ENCODE measurements at regions not wholly inside any gene's neighbourhood (a gene's known extent, or its start where the extent isn't known, plus 50 kb on each side); places are given as distances from the start of the nearest gene placed in this dataset.

DNA sequence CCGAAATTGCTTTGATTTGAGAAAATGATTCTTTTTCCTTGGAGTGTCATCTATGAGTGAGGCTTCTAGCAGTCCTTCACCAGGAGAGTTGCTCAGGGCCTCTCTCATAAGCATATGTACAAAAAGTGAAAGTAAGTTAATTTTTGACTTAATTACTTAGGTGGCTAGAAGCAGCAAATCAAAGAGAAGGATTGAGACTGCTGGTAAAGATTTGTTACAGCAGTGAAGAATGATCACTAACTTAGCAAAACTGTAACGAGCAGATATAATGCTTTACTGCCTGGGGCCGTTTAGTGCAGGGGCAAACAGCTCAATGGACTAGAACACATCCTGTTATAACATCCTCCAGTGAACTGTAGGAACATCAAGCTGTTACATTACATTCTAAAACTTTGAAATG is 167.8 kb upstream of the RIPOR2 start:
- SMC1A ChIA-PET (ENCODE audit: uncharacterized antibody, unreplicated experiment): interaction anchor here (1.0 to 1.5 kb wide), 3 partner anchors 14 to 33 kb away, joined by 3 to 5 read pairs (median 5); no protein-coding TSS in a partner anchor
- in situ Hi-C loops (cut with MboI): no loop called here

GRCh38 chr6:25105070-25105925 is 169.5 kb upstream of the RIPOR2 start:
- Histone ChIP-seq H3K27me3 (replicated peaks in 1 of 2; ENCODE audit: control insufficient read depth in 2 of 2, insufficient read depth in 2 of 2, low read length in 1 of 2) (no peaks in the 10 kb centered on the region), H3K4me3 (no peak overlapping the region), H3K79me2 (ENCODE audit: control insufficient read depth, insufficient read depth, low read length) (no peaks in the 10 kb centered on the region), H2AFZ (ENCODE audit: control insufficient read depth, low read depth, low read length) (no peak overlapping the region), H3K9me3 (replicated peaks; ENCODE audit: control insufficient read depth, insufficient read depth, low read length) (no peaks in the 10 kb centered on the region), H4K20me1 (ENCODE audit: control insufficient read depth, insufficient read depth) (no peaks in the 10 kb centered on the region), H3K9ac (ENCODE audit: control insufficient read depth, insufficient read depth, low read length) (no peak overlapping the region), H3K27ac (ENCODE audit: control insufficient read depth, insufficient read depth) (no peak overlapping the region), H3K4me2 (ENCODE audit: control insufficient read depth, insufficient read depth) (no peak overlapping the region), H3K36me3 (ENCODE audit: control insufficient read depth in 2 of 2, insufficient read depth in 2 of 2, low read length in 1 of 2) (peaks cover 4 to 20% of the 10 kb centered on the region in 2 experiments), H3K4me1 (ENCODE audit: control insufficient read depth, insufficient read depth, low read length) (peaks cover 6% of the 10 kb centered on the region)
- in situ Hi-C loops (cut with MboI): no loop called here
- CTCF ChIA-PET: no interaction called here
- no peak for ATAC-seq
- RAD21 ChIA-PET (ENCODE audit: unreplicated experiment): no interaction called here
- no peak for FAIRE-seq
- no peak for DNase-seq (ENCODE audit: low read depth, low spot score)
- POLR2A ChIA-PET: no interaction called here
- SMC1A ChIA-PET (ENCODE audit: uncharacterized antibody, unreplicated experiment): interaction anchor here (0.9 to 1.1 kb wide), 2 partner anchors 22 to 52 kb away, joined by 3 read pairs; no protein-coding TSS in a partner anchor
- BruUV-seq (replicated peaks): no TSS peak
- WGBS (ENCODE audit: insufficient coverage, insufficient replicate concordance, low lambda C conversion rate, missing lambda C conversion rate): 83% methylated on average over 7 of the region's 7 CpGs
- no peak for TF ChIP-seq CTCF (IDR thresholded peaks at IDR 0.05 in 2 of 3, conservative IDR thresholded peaks at IDR 0.05 in 1 of 3; ENCODE audit: control insufficient read depth in 2 of 3, extremely low read depth in 1 of 3, insufficient read depth in 1 of 3, low read depth in 3 of 3, low read length in 3 of 3)
- TF ChIP-seq NRF1 (conservative IDR thresholded peaks at IDR 0.05; ENCODE audit: low read depth, low read length): no peak
- TF ChIP-seq ELK1 (IDR thresholded peaks at IDR 0.05; ENCODE audit: low read depth, low read length): no peak
- TF ChIP-seq ZZZ3 (IDR thresholded peaks at IDR 0.05; ENCODE audit: control insufficient read depth, insufficient read length, low read depth): no peak
- no peak for TF ChIP-seq TAF1 (IDR thresholded peaks at IDR 0.05; ENCODE audit: borderline replicate concordance, low read depth, low read length)
- TF ChIP-seq CBX5 (IDR thresholded peaks at IDR 0.05; ENCODE audit: low read depth): no peak
- no peak for TF ChIP-seq GABPA (IDR thresholded peaks at IDR 0.05; ENCODE audit: low read depth)
- TF ChIP-seq STAT1 (conservative IDR thresholded peaks at IDR 0.05): no peak
- TF ChIP-seq EED (IDR thresholded peaks at IDR 0.05; ENCODE audit: low read depth): no peak
- intact Hi-C loops (cut with micrococcal nuclease; ENCODE audit: unreplicated experiment): no loop called here

More for the DNA sequence above, 167.8 kb upstream of the RIPOR2 start:
- no peaks in the 10 kb centered on the region for H3K27me3 ChIP-seq (replicated peaks in 1 of 2; ENCODE audit: control insufficient read depth in 2 of 2, insufficient read depth in 2 of 2, low read length in 1 of 2)
- FAIRE-seq (no peak), DNase-seq (ENCODE audit: low read depth, low spot score) (no peak), ATAC-seq (peak; percentile 70)
- H3K9me3 ChIP-seq (replicated peaks; ENCODE audit: control insufficient read depth, insufficient read depth, low read length): no peaks in the 10 kb centered on the region
- H3K4me3 ChIP-seq: no peak overlapping the region
- TF ChIP-seq ATF7 (IDR thresholded peaks at IDR 0.05; ENCODE audit: low read depth) (no peak), MYB (IDR thresholded peaks at IDR 0.05; ENCODE audit: borderline replicate concordance, low read depth, low read length) (no peak), YY1 (IDR thresholded peaks at IDR 0.05; ENCODE audit: low read depth, low read length) (no peak), NFXL1 (IDR thresholded peaks at IDR 0.05; ENCODE audit: borderline replicate concordance) (no peak), ZSCAN29 (IDR thresholded peaks at IDR 0.05) (no peak), ZNF207 (IDR thresholded peaks at IDR 0.05; ENCODE audit: borderline replicate concordance) (no peak)
- no peak overlapping the region for H3K9ac ChIP-seq (ENCODE audit: control insufficient read depth, insufficient read depth, low read length)
- peaks cover 2 to 18% of the 10 kb centered on the region in 2 experiments for H3K36me3 ChIP-seq (ENCODE audit: control insufficient read depth in 2 of 2, insufficient read depth in 2 of 2, low read length in 1 of 2)
- H3K27ac ChIP-seq (ENCODE audit: control insufficient read depth, insufficient read depth): no peak overlapping the region
- H3K4me1 ChIP-seq (ENCODE audit: control insufficient read depth, insufficient read depth, low read length): peaks cover 6% of the 10 kb centered on the region
- 44% methylated on average over 3 of the region's 3 CpGs for WGBS (ENCODE audit: insufficient coverage, insufficient replicate concordance, low lambda C conversion rate, missing lambda C conversion rate)
- H3K4me2 ChIP-seq (ENCODE audit: control insufficient read depth, insufficient read depth): no peak overlapping the region
- intact Hi-C loops (cut with micrococcal nuclease; ENCODE audit: unreplicated experiment): no loop called here
- peak overlapping the region; percentile 19; the same call in 1 of the 2 replicates for H2AFZ ChIP-seq (ENCODE audit: control insufficient read depth, low read depth, low read length)
- H4K20me1 ChIP-seq (ENCODE audit: control insufficient read depth, insufficient read depth): no peaks in the 10 kb centered on the region
- H3K79me2 ChIP-seq (ENCODE audit: control insufficient read depth, insufficient read depth, low read length): no peaks in the 10 kb centered on the region
- ChIA-PET POLR2A (no interaction called here), RAD21 (ENCODE audit: unreplicated experiment) (interaction anchor here (0.6 kb wide), 1 partner anchor 43 kb away, joined by 3 read pairs; no protein-coding TSS in a partner anchor), CTCF (interaction anchor here (0.8 to 1.6 kb wide), 2 partner anchors 9 to 14 kb away, joined by 3 to 5 read pairs; no protein-coding TSS in a partner anchor)
- no TSS peak for BruUV-seq (replicated peaks)

All from GM12878 (cell line).